ENCODE measurements at regions not wholly inside any gene's neighbourhood (a gene's known extent, or its start where the extent isn't known, plus 50 kb on each side); places are given as distances from the start of the nearest gene placed in this dataset.

GRCh38 chr19:30739394-30739793 lies 367.2 kb downstream of the ZNF536 start:
- H3K27ac ChIP-seq: no peak overlapping the region
- no peaks in the 10 kb centered on the region for H3K4me1 ChIP-seq
- no peak for DNase-seq
- 67 to 68% methylated on average over 5 of the region's 5 CpGs for WGBS, 2 donors
- H3K36me3 ChIP-seq: no peaks in the 10 kb centered on the region
- peaks cover 0 to 28% (median 3%) of the 10 kb centered on the region in 7 donors for H3K27me3 ChIP-seq
- intact Hi-C loops (cut with DNase I): no loop called here
- no peaks in the 10 kb centered on the region for H3K9me3 ChIP-seq
- H3K4me3 ChIP-seq: no peak overlapping the region
- peak in 1 of 8 donors; percentile 59 for ATAC-seq
- TF ChIP-seq, protein P1, sequence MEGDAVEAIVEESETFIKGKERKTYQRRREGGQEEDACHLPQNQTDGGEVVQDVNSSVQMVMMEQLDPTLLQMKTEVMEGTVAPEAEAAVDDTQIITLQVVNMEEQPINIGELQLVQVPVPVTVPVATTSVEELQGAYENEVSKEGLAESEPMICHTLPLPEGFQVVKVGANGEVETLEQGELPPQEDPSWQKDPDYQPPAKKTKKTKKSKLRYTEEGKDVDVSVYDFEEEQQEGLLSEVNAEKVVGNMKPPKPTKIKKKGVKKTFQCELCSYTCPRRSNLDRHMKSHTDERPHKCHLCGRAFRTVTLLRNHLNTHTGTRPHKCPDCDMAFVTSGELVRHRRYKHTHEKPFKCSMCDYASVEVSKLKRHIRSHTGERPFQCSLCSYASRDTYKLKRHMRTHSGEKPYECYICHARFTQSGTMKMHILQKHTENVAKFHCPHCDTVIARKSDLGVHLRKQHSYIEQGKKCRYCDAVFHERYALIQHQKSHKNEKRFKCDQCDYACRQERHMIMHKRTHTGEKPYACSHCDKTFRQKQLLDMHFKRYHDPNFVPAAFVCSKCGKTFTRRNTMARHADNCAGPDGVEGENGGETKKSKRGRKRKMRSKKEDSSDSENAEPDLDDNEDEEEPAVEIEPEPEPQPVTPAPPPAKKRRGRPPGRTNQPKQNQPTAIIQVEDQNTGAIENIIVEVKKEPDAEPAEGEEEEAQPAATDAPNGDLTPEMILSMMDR (IDR thresholded peaks at IDR 0.05): no peak

DNA sequence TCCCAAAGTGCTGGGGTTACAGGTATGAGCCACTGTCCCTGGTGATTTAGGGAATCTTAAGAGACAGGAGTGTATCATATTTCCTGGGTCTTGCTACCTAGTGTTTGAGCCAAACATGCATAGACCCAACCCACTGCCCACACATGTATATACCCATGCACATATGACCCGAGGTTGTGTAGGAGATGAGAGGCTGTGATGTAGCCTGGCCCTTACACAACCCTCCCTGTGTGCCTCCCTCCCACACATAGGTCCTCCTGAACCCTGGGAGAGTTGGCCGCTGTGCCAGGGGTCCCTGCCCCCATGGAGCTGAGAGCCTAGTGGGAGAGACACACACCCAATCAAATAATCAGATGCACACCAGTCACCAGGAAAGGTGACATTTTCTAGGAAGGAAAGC lies 365.9 kb downstream of the ZNF536 start:
- intact Hi-C loops (cut with DNase I): no loop called here
- Histone ChIP-seq H3K27me3 (peaks cover 0 to 22% (median 3%) of the 10 kb centered on the region in 7 donors), H3K4me3 (no peak overlapping the region), H3K9me3 (no peaks in the 10 kb centered on the region), H3K4me1 (no peaks in the 10 kb centered on the region), H3K27ac (no peak overlapping the region), H3K36me3 (no peaks in the 10 kb centered on the region)
- ATAC-seq: no peak
- TF ChIP-seq, protein P1 (IDR thresholded peaks at IDR 0.05): no peak
- WGBS, 2 donors: 81% methylated on average over 2 of the region's 2 CpGs
- DNase-seq: no peak

DNA sequence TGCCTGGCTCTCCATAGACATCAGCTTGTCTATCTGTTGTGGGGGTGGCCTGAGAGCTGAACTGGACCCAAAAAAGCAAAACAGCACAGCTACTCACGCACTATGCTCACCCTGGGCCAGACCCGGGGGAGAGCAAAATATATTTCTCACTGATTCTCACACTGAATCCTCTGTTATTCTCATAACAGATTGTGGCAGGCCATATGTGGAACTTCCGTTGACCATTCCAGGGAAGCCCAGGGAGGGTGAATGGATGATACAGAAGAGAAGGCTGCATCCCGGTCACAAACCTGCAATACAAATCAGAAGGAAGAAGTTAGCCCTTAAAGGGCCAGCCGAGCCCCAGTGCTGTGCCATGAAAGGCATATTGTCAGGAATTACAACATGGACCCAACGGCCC lies 362.5 kb downstream of the ZNF536 start:
- no peaks in the 10 kb centered on the region for H3K4me1 ChIP-seq
- H3K9me3 ChIP-seq: no peaks in the 10 kb centered on the region
- H3K4me3 ChIP-seq: no peak overlapping the region
- peaks cover 0 to 18% (median 3%) of the 10 kb centered on the region in 7 donors for H3K27me3 ChIP-seq
- 44 to 52% methylated on average over 6 of the region's 6 CpGs for WGBS, 2 donors
- H3K36me3 ChIP-seq: no peaks in the 10 kb centered on the region
- intact Hi-C loops (cut with DNase I): no loop called here
- TF ChIP-seq, protein P1 (IDR thresholded peaks at IDR 0.05): no peak
- peak in 3 of 8 donors; percentile 31 to 66 (median 49) for ATAC-seq
- H3K27ac ChIP-seq: no peak overlapping the region
- no peak for DNase-seq

GRCh38 chr19:30733826-30734550 lies 361.8 kb downstream of the ZNF536 start:
- intact Hi-C loops (cut with DNase I): no loop called here
- H3K4me3 ChIP-seq: no peak overlapping the region
- no peak overlapping the region for H3K27ac ChIP-seq
- H3K9me3 ChIP-seq: no peaks in the 10 kb centered on the region
- 57 to 64% methylated on average over 15 of the region's 15 CpGs for WGBS, 2 donors
- no peak for DNase-seq
- ATAC-seq: peak in 1 of 8 donors; percentile 56
- H3K36me3 ChIP-seq: no peaks in the 10 kb centered on the region
- TF ChIP-seq, protein P1 (IDR thresholded peaks at IDR 0.05): peak in 4 of 9 donors; percentile 20 to 41 (median 23)
- peaks cover 0 to 18% (median 3%) of the 10 kb centered on the region in 7 donors for H3K27me3 ChIP-seq
- no peaks in the 10 kb centered on the region for H3K4me1 ChIP-seq
